Fibroblast of skin of abdomen (primary cell): ENCODE measurements at regions not wholly inside any gene's neighbourhood (a gene's known extent, or its start where the extent isn't known, plus 50 kb on each side); places are given as distances from the start of the nearest gene placed in this dataset.
"Not testable (repeated sequence)": the region's sequence is repeated elsewhere in the genome, so short reads cannot be mapped to it uniquely, and the experiment has no call there.

Source experiments
- DNase-seq: peaks from one replicate; pipeline ENCODE4 v3.0.0-alpha.2; 2013

GRCh38 chr5:52623291-52623690, 164.4 kb upstream of the ITGA1 start:
- no peak for DNase-seq

DNA sequence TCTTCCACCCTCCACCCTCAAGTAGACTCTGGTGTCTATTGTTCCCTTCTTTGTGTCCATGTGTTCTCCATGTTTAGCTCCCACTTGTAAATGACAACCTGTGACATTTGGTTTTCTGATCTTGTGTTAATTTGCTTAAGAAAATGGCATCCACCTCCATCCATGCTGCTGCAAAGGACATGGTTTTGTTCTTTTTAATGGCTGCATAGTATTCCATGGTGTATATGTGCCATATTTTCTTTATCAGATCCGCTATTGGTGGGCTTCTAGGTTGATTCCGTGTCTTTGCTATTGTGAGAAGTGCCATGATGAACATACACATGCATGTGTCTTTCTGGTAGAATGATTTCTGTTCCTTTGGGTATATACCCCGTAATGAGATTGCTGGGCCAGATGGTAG, 163.4 kb upstream of the ITGA1 start:
- DNase-seq = no peak

GRCh38 chr5:52626312-52626711, 161.4 kb upstream of the ITGA1 start:
- no peak for DNase-seq

- DNase-seq = no peak
Measured at GRCh38 chr5:52627740-52628139, 160.0 kb upstream of the ITGA1 start.

DNA sequence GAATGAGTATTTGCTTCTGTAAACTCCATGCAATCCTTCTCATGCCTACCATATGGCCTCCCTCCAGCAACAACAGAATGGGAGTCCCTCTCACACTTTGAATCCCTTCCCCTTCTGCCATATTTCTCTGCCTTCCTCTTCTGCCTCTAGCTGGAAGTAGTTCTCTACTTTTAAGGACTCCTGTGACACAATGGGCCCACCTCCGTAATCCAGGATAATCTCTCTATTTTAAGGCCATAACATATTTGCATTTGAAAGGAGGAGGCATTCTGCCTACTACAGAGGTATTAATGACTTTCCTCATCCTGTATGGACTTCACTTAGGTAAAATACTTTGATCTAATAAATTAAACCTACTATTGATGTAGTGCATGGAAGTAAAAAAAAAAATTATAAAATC, 155.4 kb upstream of the ITGA1 start:
- DNase-seq = no peak

DNA sequence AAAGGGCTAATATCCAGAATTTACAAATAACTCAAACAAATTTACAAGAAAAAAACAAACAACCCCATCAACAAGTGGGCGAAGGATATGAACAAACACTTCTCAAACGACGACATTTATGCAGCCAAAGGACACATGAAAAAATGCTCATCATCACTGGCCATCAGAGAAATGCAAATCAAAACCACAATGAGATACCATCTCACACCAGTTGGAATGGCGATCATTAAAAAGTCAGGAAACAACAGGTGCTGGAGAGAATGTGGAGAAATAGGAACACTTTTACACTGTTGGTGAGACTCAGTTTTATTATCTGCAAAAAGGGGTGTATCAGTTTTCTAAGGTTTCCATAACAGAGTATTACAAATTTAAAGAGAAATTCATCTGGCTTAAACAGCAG, 153.5 kb upstream of the ITGA1 start:
- DNase-seq = not testable (repeated sequence)

DNA sequence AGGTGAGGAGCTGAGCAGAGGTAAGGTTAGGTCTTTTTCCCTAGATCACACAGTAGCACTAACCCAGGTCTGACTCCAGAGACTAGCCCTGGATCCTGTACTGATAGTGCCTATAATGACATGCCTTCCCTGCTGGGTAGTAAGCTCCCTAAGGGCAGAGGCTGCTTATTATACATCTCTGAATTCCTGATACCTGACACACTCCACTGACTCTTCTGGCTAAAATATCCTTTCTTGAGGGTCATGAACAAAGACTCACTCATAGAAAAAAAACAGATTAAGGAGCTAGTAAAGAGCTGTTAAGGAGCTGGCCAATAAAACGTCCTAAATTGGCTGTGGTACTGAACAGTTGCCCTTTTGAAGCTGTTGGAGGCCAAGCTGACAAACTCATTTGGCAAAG, 149.0 kb upstream of the ITGA1 start:
- no peak for DNase-seq

DNA sequence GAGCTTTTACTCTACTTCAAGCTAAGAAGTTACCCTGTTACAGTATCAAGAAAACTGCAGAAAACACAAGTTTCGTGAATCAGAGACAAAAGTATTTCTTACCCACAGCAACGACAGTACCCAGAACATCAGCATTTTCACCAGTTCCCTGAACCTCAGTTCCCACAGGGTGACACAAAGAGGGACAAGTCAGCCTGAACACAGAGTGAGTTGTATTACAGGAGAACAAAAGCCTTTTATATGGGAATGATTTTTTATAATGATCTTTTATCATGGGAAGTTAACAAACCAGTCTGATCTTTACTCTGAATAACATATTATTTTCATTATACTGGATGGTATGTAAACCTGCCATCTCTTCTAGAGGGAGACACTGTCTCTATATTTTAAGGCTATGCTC, 139.0 kb upstream of the ITGA1 start:
- DNase-seq = no peak

GRCh38 chr5:52655163-52655562, 132.6 kb upstream of the ITGA1 start:
- no peak for DNase-seq

GRCh38 chr5:52656569-52657246, 131.0 kb upstream of the ITGA1 start:
- DNase-seq = no peak

DNA sequence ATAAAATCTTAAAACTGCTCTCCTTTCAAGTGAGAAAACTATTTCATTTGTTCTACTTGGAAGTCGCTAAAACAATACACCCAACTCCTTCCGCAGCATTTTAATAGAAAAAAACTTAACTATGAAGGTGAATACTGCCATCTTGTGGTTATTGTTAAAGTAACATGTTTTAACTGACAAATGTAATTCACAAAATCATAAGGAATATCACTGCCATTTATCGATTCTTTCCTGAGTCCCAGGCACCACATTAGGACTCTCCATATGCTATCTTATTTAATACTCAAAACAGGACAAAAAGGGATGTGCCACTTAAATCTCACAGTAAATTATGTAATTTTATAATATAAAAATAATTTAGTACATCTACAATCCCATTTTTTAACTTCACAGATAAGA, 130.5 kb upstream of the ITGA1 start:
- DNase-seq = peak; percentile 40

- no peak for DNase-seq
Measured at GRCh38 chr5:52658246-52658645, 129.5 kb upstream of the ITGA1 start.

- no peak for DNase-seq
Measured at GRCh38 chr5:52660621-52661020, 127.1 kb upstream of the ITGA1 start.

GRCh38 chr5:52661903-52662595, 125.7 kb upstream of the ITGA1 start:
- DNase-seq = no peak

- DNase-seq = peak; percentile 22
Measured at GRCh38 chr5:52665559-52665958, 122.2 kb upstream of the ITGA1 start.

DNA sequence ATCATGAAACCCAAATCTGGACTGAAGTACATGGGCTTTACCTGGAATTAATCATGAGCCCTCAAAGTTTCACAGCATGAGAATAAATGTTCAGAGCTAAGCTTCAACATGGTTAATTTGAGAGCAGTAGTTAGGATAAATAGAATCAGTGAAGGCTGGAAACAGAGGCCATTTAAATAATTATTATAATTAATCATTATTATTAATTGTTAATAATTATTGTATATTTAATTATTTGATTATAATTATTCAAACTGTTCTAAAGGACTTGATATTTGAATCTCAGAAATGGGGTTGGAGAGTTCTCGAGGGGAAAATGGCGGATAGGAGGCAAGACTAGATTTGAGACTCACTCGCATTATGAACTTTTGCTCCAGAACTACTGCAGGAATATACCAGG, 119.6 kb upstream of the ITGA1 start:
- DNase-seq = no peak

GRCh38 chr5:52668544-52669185, 119.1 kb upstream of the ITGA1 start:
- DNase-seq = no peak

- no peak for DNase-seq
Measured at GRCh38 chr5:52672459-52672858, 115.3 kb upstream of the ITGA1 start.

- DNase-seq = no peak
Measured at GRCh38 chr5:52673495-52673894, 114.2 kb upstream of the ITGA1 start.

DNA sequence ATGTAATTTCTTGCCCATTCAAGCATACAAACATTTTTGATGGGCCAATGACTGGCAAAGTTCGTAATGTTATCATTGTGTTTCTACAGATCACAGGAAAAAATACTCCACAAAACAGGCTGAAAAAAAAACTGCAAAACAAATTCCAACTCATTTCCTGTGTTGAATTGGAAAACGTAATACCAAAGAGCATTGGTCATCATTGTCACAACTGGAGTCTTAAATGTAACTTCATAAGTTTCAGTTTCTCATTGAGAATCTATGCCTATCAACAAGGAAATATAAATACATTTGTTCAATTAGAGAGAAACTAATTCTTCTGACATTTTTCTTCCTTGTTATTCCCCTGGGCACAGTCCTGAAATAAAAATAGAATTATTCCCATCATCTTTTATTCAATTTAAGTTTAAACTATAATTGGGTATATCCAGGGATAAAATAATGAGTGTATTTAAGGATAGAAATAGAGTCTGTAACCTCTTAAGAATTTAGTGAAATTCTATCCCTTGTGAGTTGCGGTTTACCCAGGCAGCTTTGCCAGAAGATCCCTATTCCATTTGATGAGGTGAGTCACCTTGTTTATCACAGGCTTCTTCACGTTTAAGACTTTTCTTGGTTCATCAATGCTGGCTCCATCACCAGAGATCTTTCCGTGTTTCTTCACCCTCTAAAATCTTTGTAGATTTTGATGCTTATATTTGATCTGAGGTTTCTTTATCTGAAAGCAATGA, 112.7 kb upstream of the ITGA1 start:
- peak; percentile 59 for DNase-seq

DNA sequence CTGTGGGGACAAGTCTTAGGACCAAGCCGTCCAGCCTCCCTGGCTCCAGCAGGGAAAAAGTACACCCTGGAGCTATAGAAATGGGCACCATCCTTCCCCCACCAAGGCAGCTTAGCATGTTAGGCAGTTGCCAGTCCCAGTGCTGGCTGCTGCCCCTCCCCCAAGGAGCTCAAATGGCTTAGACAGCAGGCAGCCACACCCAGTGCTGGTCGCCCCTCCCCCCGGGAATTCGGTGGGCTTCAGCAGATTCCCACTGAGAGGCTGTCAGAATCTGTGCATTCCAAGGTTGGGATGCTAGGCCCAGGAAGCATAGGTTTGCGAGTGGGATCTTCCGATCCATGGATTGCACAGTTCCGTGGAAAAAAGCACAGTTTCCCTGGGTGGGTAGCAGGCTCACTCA, 105.2 kb upstream of the ITGA1 start:
- DNase-seq = no peak

DNA sequence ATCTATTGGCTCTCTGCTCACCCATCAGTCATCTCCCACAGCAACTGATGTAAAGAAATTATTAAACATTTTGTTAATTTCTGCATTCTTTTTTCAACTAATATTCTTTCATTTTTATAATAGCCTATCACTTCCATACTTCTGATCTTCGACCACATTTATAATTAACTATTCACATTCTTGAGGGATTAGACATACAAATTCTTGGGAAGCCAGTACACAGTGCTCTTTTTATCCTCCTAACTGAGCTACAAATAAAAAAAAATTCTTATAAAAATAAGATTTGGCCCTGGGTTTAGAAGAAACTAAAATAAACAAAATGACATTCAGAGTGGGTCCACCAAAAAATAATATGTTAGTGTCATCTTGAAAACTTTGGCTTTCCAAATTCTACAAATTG, 103.7 kb upstream of the ITGA1 start:
- DNase-seq = peak; percentile 24

DNA sequence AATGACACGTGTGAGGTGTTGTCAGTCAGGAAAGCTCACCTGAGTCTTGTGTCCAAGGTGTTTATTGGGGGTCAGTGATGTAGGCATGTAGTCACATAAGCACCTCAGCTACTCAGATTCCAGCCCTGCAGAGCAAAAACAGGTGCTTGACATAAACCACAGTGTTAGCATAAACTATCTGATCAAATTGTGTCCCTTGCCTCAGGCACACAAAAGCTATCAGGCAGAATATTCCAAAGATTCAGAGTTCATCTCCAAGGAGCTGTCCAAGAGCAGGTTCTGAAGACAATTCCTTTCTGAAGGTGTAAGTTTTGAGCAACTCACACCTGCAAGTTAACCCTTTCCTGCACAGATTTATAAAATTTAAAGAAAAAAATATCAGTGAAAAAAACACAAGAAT, 102.2 kb upstream of the ITGA1 start:
- no peak for DNase-seq
